SK-N-SH treated with all-trans-retinoic acid at 6 μM for 48 hours (cell line): ENCODE measurements at regions not wholly inside any gene's neighbourhood (a gene's known extent, or its start where the extent isn't known, plus 50 kb on each side); places are given as distances from the start of the nearest gene placed in this dataset.

ENCODE experiments used
- CSDC2 ChIP-seq: fragments of 250-450 bp; sonication (Bioruptor Pico); IDR thresholded peaks from 2 replicates; pipeline ENCODE4 v1.5.0; 2020; ENCODE audit warnings: mild to moderate bottlenecking, moderate library complexity
- CSRNP3 ChIP-seq: fragments of 250-450 bp; sonication (Bioruptor Pico); IDR thresholded peaks from 2 replicates; pipeline ENCODE4 v1.5.1; 2021; ENCODE audit warnings: mild to moderate bottlenecking, moderate library complexity
- OSR1 ChIP-seq: fragments of 250-450 bp; sonication (Bioruptor Pico); IDR thresholded peaks from 2 replicates; pipeline ENCODE4 v1.8.0; 2022; ENCODE audit warnings: moderate library complexity, mild to moderate bottlenecking, inconsistent platforms
- PATZ1 ChIP-seq: fragments of 250-450 bp; sonication (Bioruptor Pico); IDR thresholded peaks from 2 replicates; pipeline ENCODE4 v1.8.0; 2020; ENCODE audit warnings: mild to moderate bottlenecking, moderate library complexity, borderline replicate concordance

- TF ChIP-seq CSDC2 (CRISPR knock-in tag) (no peak), CSRNP3 (CRISPR knock-in tag) (no peak), PATZ1 (no peak), OSR1 (CRISPR knock-in tag) (no peak)
Measured at GRCh38 chr10:111822661-111823060, 360.9 kb downstream of the GPAM start.
